Endothelial cell of umbilical vein (primary cell): ENCODE measurements at regions not wholly inside any gene's neighbourhood (a gene's known extent, or its start where the extent isn't known, plus 50 kb on each side); places are given as distances from the start of the nearest gene placed in this dataset.

Experiments used
- BruUV-seq: library from RNA; stranded (reverse); fragments of 400-500 nt; replicated peaks from 2 replicates; lab custom pipeline; 2021; lab: Mats Ljungman, UMichigan
- CTCF ChIA-PET: fragments of 300-600, 350-600 bp; sonication (Branson Sonifier 250); formaldehyde crosslinking; loops from one replicate; lab custom pipeline; 2021; ENCODE audit warnings: antibody characterized with exemption, inconsistent platforms; lab: Charles Lee
- POLR2A ChIA-PET: fragments of 300-600, 350-600 bp; sonication (Branson Sonifier 250); formaldehyde crosslinking; loops from one replicate; lab custom pipeline; 2021; ENCODE audit warnings: antibody characterized with exemption, inconsistent platforms; lab: Charles Lee
- DNase-seq: peaks from one replicate; pipeline ENCODE4 v3.0.0-alpha.2; 2011; ENCODE audit warnings: low read depth, low spot score
- FAIRE-seq: peaks from 2 replicates; lab custom pipeline; 2011; peaks lifted over from hg19 to GRCh38; lab: Jason Lieb, UNC
- H2AFZ ChIP-seq: 2 replicates; pipeline ENCODE4 v1.6.0; 2012; ENCODE audit warnings: low read depth, low read length, control low read depth, inconsistent platforms
- H3K27ac ChIP-seq: 2 replicates; pipeline ENCODE4 v1.5.1; 2011; ENCODE audit warnings: low read depth, mild to moderate bottlenecking, control low read depth, low read length, moderate library complexity; ENCODE audit not compliant: insufficient read depth
- H3K27me3 ChIP-seq, 2 experiments: 2 replicates each; pipeline versions ENCODE4 v1.6.0 to v1.6.1; 2011; ENCODE audit warnings: low read length in 2 of 2, mixed read lengths in 1 of 2; ENCODE audit not compliant: control insufficient read depth in 2 of 2, insufficient read depth in 2 of 2
- H3K36me3 ChIP-seq, 2 experiments: 2 replicates in 1 of 2; 3 replicates in 1 of 2; pipeline ENCODE4 v1.5.1; 2011; ENCODE audit warnings: low read length in 2 of 2, mild to moderate bottlenecking in 1 of 2, moderate library complexity in 1 of 2; ENCODE audit not compliant: control insufficient read depth in 2 of 2, insufficient read depth in 2 of 2; ENCODE audit errors: extremely low read depth in 1 of 2
- H3K4me1 ChIP-seq: 3 replicates; pipeline ENCODE4 v1.5.1; 2011; ENCODE audit warnings: mild to moderate bottlenecking, low read length; ENCODE audit not compliant: control insufficient read depth, insufficient read depth; ENCODE audit errors: extremely low read depth
- H3K4me2 ChIP-seq: 2 replicates; pipeline ENCODE4 v1.6.1; 2011; ENCODE audit warnings: low read length, control low read depth, mixed read lengths; ENCODE audit not compliant: insufficient read depth
- H3K4me3 ChIP-seq, 3 experiments: fragments of 200-600 bp in 1 of 3; sonication (generic), shearing (Covaris generic) in 1 of 3; replicated peaks in 1 of 3; 2 replicates each; pipeline ENCODE4 v1.5.1; 2011 to 2016; ENCODE audit warnings: control low read depth in 3 of 3, low read length in 3 of 3, mild to moderate bottlenecking in 2 of 3, inconsistent platforms in 1 of 3, low read depth in 1 of 3, moderate library complexity in 1 of 3; ENCODE audit not compliant: insufficient read depth in 1 of 3
- H3K79me2 ChIP-seq: 2 replicates; pipeline ENCODE4 v1.6.0; 2012; ENCODE audit warnings: low read length, inconsistent platforms; ENCODE audit not compliant: control insufficient read depth, insufficient read depth
- H3K9ac ChIP-seq: replicated peaks from 2 replicates; pipeline ENCODE3; 2011; ENCODE audit warnings: low read length, control low read depth; ENCODE audit not compliant: insufficient read depth; ENCODE audit errors: extremely low read depth
- H3K9me1 ChIP-seq: replicated peaks from 3 replicates; pipeline ENCODE4 v1.6.0; 2011; ENCODE audit warnings: mild to moderate bottlenecking, low read length; ENCODE audit not compliant: control insufficient read depth, insufficient read depth; ENCODE audit errors: extremely low read depth
- H3K9me3 ChIP-seq: replicated peaks from 2 replicates; pipeline ENCODE4 v1.5.1; 2012; ENCODE audit warnings: low read length, inconsistent platforms; ENCODE audit not compliant: control insufficient read depth, insufficient read depth
- H4K20me1 ChIP-seq: replicated peaks from 2 replicates; pipeline ENCODE3; 2011; ENCODE audit warnings: mild to moderate bottlenecking, low read length; ENCODE audit not compliant: control insufficient read depth, insufficient read depth; ENCODE audit errors: extremely low read depth
- EZH2 ChIP-seq: IDR thresholded peaks from 2 replicates; pipeline ENCODE4 v1.6.1; 2012; ENCODE audit warnings: borderline replicate concordance, low read depth, mild to moderate bottlenecking, moderate library complexity, low read length, inconsistent platforms; ENCODE audit not compliant: severe bottlenecking
- FOS ChIP-seq: IDR thresholded peaks from 2 replicates; pipeline ENCODE4 v1.6.1; 2011; ENCODE audit warnings: mild to moderate bottlenecking, low read length, moderate library complexity, borderline replicate concordance; ENCODE audit not compliant: insufficient read depth
- GATA2 ChIP-seq: IDR thresholded peaks from 2 replicates; pipeline ENCODE4 v1.7.0; 2011; ENCODE audit warnings: low read depth, mild to moderate bottlenecking, moderate library complexity, mixed read lengths, low read length; ENCODE audit not compliant: insufficient read length, insufficient read depth
- JUN ChIP-seq: IDR thresholded peaks from 2 replicates; pipeline ENCODE4 v1.6.1; 2011; ENCODE audit warnings: borderline replicate concordance, low read depth; ENCODE audit not compliant: insufficient read length, insufficient read depth
- MYC ChIP-seq: IDR thresholded peaks from one replicate; pipeline ENCODE4 v1.6.1; 2011; ENCODE audit warnings: mild to moderate bottlenecking, low read depth, low read length
- POLR2A ChIP-seq: IDR thresholded peaks from 2 replicates; pipeline ENCODE4 v1.6.1; 2012; ENCODE audit warnings: low read depth, mild to moderate bottlenecking, control low read depth, low read length
- POLR2AphosphoS5 ChIP-seq: IDR thresholded peaks from 2 replicates; pipeline ENCODE4 v1.6.1; 2012; ENCODE audit warnings: low read depth, mild to moderate bottlenecking, control low read depth, low read length, moderate library complexity; ENCODE audit not compliant: insufficient read depth
- dilution Hi-C: fragments of 300-500 bp; cut with MboI; formaldehyde crosslinking; loops from one replicate; pipeline ENCODE4 v1.15.0; 2019; ENCODE audit warnings: low sequenced_read_pairs; ENCODE audit not compliant: extremely low pct_ligation_motif_present
- intact Hi-C: fragments of 100-400 bp; cut with micrococcal nuclease; formaldehyde crosslinking; loops from one replicate; pipeline ENCODE4 v1.10.0; 2022
- TF ChIP-seq, protein P1 (sequence below), 2 donors: IDR thresholded peaks; 1 replicate in 1 of 2; 2 replicates in 1 of 2; pipeline ENCODE4 v1.5.1; 2011; ENCODE audit warnings: low read length in 2 of 2, mild to moderate bottlenecking in 2 of 2, moderate library complexity in 2 of 2, control low read depth in 1 of 2, inconsistent platforms in 1 of 2, low read depth in 1 of 2; ENCODE audit not compliant: insufficient read depth in 1 of 2; ENCODE audit errors: extremely low read depth in 1 of 2
- TF ChIP-seq, protein P2 (sequence below): IDR thresholded peaks from 2 replicates; pipeline ENCODE4 v1.6.1; 2011; ENCODE audit not compliant: insufficient read depth, insufficient read length

DNA sequence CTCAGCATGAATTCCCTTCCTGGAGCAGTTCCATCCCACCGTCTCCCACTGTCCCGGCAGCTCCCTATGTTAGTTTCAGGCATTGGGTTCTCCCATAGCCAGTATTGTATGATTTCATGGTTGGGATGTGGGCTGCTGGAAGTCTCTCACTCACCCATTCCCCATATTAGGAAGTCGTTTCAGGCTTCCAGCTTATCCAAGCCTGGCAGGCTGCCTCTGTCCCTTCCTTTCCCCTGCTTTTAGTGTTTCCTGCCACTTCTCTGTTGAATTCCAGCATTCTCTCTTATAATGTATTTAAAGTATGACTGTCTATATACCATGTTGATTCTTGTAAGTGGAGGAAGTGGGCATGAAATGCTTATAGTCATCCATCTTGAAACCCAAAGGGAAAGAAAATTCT, 309.7 kb upstream of the RBMS3 start:
- TF ChIP-seq, protein P1, sequence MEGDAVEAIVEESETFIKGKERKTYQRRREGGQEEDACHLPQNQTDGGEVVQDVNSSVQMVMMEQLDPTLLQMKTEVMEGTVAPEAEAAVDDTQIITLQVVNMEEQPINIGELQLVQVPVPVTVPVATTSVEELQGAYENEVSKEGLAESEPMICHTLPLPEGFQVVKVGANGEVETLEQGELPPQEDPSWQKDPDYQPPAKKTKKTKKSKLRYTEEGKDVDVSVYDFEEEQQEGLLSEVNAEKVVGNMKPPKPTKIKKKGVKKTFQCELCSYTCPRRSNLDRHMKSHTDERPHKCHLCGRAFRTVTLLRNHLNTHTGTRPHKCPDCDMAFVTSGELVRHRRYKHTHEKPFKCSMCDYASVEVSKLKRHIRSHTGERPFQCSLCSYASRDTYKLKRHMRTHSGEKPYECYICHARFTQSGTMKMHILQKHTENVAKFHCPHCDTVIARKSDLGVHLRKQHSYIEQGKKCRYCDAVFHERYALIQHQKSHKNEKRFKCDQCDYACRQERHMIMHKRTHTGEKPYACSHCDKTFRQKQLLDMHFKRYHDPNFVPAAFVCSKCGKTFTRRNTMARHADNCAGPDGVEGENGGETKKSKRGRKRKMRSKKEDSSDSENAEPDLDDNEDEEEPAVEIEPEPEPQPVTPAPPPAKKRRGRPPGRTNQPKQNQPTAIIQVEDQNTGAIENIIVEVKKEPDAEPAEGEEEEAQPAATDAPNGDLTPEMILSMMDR (IDR thresholded peaks at IDR 0.05; ENCODE audit: extremely low read depth in 1 of 2, insufficient read depth in 1 of 2, low read depth in 1 of 2, low read length in 2 of 2): no peak
- no peak for TF ChIP-seq FOS
- no peak for TF ChIP-seq POLR2A
- no peak for TF ChIP-seq GATA2
- no peak for TF ChIP-seq JUN
- TF ChIP-seq, protein P2, sequence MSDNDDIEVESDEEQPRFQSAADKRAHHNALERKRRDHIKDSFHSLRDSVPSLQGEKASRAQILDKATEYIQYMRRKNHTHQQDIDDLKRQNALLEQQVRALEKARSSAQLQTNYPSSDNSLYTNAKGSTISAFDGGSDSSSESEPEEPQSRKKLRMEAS: no peak
- TF ChIP-seq EZH2: no peak
- no peak for TF ChIP-seq POLR2AphosphoS5
- no peak for TF ChIP-seq MYC
- peak; percentile 80 for DNase-seq
- BruUV-seq: no TSS peak

More for the DNA sequence above, 309.7 kb upstream of the RBMS3 start:
- FAIRE-seq: no peak
- dilution Hi-C loops: no loop called here
- ChIA-PET POLR2A (interaction anchor here (0.6 kb wide), 1 partner anchor 727 kb away, joined by 3 read pairs; no protein-coding TSS in a partner anchor), CTCF (interaction anchor here (1.4 kb wide), 1 partner anchor 15 kb away, joined by 3 read pairs; no protein-coding TSS in a partner anchor)
- H3K27me3 ChIP-seq: no peaks in the 10 kb centered on the region
- H3K79me2 ChIP-seq: no peaks in the 10 kb centered on the region
- no peak overlapping the region for H3K4me3 ChIP-seq
- H3K4me1 ChIP-seq: no peaks in the 10 kb centered on the region
- H4K20me1 ChIP-seq: no peaks in the 10 kb centered on the region
- no peaks in the 10 kb centered on the region for H3K9me3 ChIP-seq
- H3K27ac ChIP-seq: peak overlapping the region; percentile 15
- no peaks in the 10 kb centered on the region for H3K9me1 ChIP-seq
- intact Hi-C loops: no loop called here
- H2AFZ ChIP-seq: no peak overlapping the region
- H3K36me3 ChIP-seq: no peaks in the 10 kb centered on the region
- H3K9ac ChIP-seq: no peak overlapping the region
- H3K4me2 ChIP-seq: no peak overlapping the region
